NCI-H748 treated with DMSO at 0.1 percent for 48 hours (cell line): ENCODE measurements at regions not wholly inside any gene's neighbourhood (a gene's known extent, or its start where the extent isn't known, plus 50 kb on each side); places are given as distances from the start of the nearest gene placed in this dataset.
"Not testable (repeated sequence)": the region's sequence is repeated elsewhere in the genome, so short reads cannot be mapped to it uniquely, and the experiment has no call there.

Experiments used
- DNase-seq: peaks from one replicate; lab custom pipeline; 2025; lab: John Stamatoyannopoulos, UW

DNA sequence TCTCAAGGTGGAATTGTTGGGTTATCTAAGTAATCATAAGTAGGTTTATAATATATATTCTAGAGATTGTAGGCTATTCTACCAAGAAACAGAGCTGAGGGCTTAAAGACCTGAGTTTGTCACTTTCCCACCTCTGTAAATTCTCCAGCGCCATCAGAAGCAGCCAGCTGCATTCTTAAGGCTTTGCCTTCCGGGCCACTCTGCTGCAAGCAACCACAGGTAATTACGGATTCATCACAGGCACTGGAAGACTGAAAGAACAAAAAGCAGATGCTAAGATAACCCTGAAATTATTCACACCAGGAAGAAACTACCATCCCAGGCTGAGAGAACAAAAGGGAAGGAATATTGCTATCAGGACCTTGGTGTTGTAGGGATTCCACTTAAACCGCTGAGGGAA, 137.8 kb upstream of the JCAD start:
- no peak for DNase-seq

DNA sequence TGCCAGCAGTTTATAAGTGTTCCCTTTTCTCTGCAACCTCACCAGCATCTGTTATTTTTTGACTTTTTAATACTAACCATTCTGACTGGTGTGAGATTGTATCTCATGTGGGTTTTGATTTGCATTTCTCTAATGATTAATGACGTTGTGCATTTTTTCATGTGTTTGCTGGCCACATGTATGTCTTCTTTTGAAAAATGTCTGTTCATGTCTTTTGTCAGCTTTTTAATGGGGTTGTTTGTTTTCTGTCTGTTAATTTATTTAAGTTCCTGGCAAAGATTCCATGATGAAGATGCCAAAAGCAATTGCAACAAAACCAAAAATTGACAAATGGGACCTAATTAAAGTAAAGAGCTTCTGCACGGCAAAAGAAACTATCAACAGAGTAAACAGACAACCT, 137.2 kb upstream of the JCAD start:
- not testable (repeated sequence) for DNase-seq

DNA sequence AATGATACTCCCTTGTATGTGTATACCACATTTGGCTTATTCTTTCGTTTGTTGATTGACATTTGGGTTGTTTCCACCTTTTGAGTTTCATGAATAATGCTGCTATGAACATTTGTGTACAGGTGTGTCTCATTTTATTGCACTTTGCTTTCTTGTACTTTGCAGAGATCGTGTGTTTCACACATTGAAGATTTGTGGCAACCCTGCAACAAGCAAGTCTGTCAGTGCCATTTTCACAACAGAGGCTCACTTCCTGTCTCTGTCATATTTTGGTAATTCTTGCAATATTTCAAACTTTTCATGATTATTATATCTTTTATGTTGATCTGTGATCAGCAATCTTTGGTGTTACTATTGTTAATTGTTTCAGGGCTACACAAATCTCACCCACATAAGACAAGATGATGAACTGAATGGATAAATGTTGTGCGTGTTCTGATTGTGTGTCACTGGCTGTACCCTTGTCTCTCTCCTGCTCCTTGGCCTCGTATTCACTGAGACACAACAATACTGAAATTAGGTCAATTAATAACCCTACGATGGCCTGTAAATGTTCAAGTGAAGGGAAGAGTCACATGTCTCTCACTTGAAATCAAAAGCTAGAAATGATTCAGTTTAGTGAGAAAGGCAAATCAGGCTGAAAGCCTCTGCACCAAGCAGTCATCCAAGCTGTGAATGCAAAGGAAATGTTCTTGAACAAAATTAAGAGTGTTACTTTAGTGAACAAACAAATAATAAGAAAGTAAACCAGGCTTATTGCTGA, 133.6 kb upstream of the JCAD start:
- no peak for DNase-seq

DNA sequence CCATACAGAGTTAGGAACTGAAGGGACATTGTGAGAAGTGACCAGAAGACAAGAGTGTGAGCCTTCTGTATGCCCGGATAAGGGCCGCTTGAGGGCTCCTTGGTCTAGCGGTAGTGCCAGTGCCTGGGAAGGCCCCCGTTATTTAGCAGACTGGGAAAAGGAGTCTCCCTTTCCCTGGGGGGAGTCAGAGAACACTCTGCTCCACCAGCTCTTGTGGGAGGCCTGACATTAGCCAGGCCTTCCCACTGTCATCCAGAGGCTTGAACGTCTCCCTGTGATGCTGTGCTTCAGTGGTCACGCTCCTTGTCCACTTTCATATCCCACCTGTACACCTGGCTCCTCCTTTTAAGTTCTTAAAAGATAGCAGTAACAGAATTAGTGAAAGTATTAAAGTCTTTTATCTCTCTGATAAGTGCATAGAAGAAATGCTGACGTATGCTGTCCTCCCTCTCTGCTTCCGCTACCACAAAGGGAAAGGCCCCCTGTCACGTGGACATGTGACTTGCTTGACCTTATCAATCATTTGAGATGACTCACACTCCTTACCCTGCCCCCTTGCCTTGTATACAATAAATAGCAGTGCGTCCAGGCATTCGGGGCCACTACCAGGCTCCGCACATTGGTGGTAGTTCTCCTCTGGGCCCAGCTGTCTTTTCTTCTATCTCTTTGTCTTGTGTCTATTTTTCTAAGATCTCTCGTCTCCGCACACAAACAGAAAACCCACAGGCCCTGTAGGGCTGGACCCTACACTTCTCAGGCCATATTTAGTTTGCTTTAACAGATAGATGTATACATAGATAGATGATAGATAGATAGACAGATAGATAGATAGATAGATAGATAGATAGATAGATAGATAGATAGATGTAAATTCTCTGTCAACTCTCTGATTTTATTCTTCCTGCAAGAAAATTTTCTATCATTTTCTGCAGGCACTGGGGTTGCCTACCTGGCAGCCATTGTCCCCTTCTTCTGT, 131.5 kb upstream of the JCAD start:
- no peak for DNase-seq

DNA sequence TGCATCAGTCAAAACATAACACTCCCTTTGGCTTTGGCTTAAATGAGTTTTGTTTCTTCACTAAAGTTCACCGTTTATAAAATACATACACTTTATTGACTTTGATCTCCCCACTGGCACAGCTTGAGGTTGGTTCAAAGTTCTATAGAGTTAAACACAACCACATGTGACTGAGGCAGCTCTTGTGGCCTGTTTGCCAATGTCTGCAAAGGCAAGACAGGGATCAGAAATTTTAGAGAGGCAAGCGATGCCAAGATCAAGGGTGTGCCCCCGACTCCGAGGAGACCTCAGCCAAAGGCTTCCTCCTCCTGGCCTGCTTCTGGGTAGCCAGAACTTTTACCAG, 129.8 kb upstream of the JCAD start:
- DNase-seq: no peak

DNA sequence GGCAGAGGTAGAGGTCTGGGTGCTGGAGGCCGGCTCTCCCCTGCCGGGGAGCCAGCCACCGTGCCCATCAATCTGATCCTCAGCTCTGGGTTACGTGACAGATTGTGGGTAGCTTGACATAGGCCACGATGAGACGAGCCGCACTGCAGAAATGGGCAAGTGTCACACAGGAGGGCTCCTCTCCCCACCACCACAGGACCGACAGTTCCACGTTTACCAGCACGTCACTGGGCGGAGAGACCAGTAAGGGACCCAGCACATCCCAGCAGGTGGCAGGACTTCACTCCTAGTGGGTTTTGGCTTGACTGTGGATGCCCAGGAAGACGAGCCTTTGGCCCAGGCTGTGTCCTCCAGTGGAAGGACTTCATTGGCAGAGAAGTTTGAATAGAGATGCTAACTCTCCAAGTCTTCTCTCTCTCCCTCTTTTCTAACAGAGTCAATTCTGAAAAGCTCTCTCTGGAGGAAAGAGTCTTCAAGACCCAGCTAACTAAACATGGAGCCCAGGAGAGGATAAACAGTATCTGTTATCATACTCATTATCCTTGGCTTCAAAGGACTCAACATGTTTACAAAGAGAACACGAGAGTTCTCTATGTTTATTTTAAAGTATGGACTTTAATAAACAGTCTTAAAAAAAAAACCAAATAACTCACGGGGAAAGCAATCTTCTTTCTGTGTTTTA, 129.3 kb upstream of the JCAD start:
- no peak for DNase-seq

DNA sequence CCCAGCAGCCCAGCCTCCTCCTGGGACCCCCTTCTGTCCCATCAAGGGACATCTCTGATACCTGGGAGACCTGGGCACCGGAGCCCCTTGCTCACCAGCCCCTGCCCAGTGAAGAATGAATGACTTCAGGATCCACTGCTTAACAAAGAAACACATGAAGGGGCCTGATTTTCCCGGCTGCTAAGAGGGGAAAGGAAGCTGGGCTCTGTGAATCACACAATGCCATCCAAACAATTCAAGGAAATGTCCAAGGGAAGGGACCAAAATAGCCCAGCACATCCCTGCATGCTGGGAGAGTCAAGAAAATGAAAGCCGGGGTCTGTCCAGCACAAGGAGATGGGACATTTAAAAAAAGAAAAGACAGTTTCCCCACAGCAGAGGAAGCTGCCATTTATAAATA, 128.7 kb upstream of the JCAD start:
- no peak for DNase-seq

DNA sequence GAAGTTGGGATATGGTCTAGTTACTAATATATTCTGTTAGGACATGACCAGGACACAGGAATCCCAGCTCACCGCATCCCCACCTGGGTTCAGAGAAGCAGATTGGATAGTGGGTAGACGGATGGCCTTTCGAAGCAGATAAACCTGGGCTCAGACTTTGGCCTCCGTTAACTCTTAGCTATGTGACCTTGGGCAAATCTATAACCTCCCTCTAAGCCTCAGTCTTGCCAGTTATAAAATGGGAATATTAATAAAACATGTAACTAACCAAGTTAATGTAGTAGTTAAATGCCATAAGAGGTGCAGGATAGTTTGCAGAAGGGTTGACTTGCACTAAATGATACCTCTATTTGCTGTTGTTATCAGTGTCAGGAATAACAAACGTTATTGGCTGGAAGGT, 127.6 kb upstream of the JCAD start:
- DNase-seq: no peak

DNA sequence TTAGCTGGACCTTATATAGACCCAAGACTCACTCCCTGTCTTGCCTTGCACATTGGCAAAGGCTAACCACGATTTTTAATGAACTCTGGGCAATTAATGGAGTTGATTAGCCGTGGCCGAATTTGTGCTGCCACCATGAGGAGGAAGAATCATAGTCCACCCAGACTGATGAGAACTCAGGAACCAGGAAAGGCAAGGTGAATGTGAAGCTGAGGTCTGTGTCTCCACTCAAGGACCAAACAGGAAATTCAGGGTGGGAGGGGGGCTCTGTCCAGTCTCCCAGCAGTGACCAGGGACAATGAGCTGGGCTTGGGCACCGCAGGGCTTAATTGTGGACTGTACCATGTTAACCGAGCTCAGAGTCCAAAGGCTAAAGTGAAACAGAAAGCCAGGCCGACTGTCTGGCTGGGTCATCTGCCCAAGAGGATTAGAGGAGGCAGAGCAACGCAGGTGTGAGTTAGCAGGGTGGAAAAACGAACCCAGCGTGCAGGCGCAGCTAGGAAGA, 127.0 kb upstream of the JCAD start:
- no peak for DNase-seq

DNA sequence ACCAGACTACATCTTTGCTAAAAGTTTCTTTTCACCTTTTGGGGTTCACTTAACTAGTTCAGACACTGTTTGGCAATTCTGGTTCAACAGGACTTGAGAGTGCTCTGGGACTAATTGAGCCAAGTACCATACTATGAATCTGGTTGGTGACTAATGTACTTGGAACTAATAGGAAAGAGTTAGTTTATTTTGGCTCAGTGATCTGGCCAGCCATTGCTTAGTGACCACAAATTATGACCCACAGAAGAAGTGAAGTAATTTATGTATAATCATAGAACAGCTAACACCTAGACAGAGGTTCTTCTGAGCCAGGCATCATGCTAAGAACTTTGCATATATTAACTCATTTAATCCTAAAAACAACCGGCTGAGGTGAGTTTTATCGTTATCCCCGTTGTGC, 126.5 kb upstream of the JCAD start:
- no peak for DNase-seq

DNA sequence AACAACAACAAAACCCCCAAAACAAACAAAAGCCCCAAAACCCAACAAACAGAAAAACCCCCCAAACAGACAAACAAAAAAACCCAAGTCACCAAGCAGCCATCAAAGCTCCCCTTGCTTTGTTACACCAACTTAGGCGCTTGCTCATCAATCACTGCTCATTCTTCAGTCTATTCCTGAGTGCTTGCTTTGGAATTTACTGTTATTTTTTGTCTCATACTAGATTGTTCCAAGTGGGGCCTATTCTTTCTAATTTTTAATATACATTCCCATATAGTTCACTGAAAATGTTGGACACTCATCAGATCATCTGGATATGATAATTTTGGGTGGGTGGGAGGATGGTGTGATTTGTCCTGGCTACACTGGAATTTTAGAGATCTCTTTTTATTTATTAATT, 126.0 kb upstream of the JCAD start:
- no peak for DNase-seq

DNA sequence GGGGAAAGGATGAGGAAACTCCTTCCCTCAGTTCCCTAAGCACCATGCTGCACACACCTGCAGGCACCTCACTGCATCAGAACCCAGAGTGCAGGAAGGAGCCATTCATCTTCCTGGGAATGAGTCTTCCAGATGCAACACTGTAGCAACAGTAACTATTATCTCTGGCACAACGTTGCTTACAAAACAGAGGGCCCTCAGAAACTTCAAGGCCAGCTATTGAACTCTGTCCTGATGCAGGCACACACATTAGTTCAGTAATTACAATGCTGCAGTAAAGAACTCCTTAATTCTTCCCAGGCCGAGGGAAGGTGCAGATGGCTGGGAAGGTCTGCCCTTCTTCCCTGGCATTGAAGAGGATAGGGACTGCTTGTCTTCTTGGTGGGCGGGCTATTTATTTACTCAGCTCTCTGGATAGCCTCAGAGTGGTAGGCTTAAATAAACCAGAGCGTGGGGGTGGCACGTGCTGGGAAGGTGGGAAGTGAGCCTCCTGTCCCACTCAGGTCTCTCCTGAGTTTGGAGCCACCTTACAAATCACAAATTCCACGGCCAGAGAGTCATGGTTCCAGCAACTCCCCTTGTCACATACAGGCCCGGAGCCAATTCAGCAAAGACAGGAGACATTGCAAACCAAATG, 125.1 kb upstream of the JCAD start:
- no peak for DNase-seq

DNA sequence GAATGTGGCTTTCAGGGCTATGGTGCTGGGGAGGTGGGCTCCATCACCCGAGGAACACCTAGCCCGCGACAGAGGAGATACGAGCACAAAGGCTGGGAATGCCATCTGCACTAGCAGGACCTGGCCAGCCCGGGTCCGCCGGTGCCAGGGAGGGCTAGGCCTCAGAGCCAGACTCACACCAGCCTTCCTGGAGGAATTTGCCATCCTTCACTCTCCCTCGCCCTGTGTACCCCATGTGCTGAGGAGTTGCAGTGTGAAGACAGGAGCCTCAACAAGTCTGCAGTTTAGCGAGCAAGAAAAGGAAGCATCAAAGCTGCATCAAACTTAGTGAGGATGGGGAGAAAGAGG, 123.6 kb upstream of the JCAD start:
- no peak for DNase-seq

DNA sequence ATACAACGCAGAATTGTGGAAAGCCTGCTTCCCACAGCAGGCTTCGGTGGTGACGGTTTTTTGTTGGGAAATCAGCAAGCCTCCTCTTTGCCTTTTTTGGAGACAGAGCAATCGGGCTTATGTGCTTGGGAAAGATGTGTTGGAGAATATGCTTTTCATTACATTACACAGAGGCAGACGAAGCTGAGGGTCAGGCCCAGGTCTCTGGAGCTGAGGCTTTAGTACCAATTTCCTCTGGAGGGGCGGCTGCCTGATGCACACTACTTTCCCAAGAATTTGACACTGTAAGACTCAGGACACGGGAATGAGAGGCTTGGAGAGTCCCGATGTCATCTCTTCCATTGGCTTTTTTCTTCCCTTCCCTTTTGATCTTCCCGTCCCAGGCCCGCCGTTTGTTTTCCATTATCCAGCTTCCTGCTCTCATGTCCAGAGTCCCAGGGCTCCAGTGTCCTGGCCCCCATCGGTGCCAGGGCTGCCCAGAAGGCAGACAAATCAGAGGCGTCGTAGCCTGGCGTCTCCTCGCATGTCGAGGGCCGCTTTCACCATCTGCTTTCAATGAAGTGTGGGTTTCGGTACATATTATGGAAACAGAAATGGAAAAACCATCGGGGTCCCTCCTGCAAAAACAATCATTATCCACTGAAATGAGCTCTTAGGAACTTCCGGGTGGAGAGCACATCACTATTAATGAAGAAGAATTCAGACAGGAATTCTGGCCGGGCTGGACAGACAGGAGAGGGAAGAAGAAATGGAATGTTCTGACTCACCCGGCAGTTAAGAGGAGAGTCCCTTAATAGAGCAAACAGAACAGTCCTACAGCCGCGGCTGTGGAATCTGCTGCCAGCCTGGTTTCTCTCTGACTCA, 123.0 kb upstream of the JCAD start:
- no peak for DNase-seq

DNA sequence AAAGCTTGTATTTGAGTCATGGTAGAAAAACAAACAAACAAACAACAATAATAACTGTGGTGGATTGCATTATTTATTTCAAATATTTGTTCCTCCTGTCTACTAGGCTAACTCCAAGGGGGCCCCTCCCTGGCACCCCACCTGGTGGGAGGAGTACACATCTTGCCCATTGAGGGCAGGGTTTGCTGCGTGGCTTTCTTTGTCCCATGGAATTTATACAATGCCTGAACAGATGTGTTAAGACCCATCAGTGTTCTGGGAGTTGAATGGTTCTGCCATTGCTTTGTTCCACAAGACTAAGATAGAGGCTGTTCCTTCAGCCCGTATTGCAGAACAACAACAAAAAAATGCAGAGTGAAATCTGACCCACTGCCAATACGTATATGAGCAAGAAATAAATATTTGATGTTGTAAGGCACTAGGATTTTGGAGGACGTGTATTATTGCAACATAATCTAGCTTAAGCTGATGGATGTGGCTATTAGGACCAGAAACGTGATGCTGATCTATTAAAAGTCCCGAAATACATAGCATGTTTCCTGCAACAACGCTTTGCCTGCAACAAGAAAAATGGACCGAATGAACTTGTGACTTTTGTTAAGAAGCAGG, 119.1 kb upstream of the JCAD start:
- no peak for DNase-seq

DNA sequence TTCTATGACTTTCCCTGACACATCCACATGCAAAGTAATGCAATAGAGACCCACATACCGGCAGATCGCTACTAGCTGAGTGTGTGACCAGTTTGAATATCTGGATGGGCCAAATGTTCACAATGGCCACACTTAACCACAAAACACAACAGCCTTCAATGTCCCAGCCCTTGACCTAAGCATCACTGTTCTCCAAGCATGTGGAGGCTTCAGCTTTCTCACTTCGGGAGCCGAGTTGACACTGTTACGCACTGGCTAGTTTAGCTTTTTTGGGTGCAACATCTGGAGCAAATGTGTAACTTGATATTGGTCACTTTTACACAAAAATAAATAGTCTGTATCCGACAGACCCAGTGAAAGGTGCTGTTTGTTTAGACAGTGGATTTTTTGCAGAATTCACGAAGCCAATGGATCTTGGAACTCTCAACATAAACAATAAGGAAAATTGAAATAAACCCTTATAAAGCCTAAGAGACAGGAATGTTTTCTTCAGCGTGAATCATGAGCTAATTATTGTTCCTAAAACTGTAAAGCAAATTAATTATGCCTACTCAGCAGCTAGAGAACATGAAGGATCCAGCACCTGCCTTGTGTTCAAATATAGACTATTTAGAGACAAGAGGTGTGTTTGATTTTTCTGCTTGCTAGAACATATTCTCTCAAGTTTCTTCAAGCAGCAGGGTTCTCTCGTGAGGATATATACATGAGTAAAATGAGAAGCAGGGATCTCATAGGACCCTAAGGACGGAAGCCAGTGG, 117.6 kb upstream of the JCAD start:
- DNase-seq: no peak

DNA sequence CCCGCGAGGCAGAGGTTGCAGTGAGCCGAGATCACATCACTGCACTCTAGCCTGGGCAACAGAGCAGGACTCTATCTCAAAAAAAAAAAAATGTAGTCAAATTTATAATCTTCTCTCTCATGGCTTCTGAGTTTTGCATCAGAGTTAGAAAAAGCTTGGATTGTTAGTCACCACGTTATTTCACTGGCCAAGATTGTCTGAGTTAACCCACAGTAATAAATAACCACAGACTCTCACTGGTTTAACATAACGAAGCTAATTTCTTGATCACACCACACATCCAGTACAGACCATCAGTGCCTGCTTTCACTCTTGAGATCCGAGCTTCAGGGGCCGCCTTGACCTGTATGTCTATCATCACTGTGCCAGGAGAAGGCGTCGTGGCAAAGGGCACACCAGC, 116.8 kb upstream of the JCAD start:
- no peak for DNase-seq

DNA sequence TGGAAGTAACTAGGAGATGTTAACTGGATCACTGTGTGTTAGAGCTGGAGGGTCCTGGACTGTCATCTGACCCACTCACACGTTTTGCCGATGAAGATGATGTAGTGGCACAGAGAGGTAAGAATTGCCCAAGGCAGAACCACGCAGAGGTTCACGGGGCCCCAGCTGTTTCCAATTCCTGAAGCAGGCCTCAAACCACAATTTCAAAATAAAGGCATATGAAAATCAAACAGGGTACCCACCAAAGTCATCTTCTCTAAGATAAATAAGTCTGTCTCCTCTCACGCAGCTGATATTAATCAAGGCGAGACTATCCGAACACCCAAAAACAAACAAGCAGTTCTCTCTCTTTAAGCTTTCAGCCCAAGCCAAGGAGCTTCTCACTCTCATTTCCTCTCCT, 113.3 kb upstream of the JCAD start:
- DNase-seq: no peak

DNA sequence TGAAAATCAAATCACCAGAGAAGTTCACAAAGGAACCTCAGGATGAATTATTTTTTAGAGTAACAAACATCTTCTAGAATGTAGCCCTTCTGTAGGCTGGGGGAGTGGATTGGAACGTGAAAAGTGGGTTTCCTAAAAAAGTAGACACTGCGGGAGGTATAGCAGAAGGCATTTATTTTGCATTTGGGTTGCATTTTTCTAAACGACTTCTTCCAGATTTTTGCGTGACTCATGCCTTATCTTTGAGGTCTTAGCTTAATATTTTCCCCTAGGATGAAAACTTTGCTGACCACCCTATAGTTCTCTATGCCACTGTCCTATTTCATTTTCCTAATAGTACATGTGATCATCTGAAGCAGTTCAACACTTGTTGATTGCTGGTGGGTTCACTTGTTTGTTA, 112.7 kb upstream of the JCAD start:
- DNase-seq: no peak

DNA sequence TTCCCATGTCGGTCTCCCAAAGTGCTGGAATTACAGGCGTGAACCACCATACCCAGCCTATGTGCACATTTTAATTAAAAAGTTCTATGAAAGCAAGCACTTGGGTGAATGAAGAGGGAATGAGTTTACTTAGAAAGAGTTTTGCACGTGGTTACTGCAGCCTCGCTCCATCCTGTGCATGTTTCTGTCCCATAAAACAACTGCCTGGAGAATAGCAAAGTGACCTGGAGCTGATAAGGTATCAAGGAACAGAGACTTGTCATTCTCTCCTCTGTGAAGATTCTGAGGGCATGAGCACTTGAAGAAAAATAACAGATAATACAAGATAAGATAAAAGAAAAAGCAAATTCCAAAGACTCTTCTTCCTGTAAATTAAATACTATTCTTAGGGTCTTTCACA, 112.2 kb upstream of the JCAD start:
- DNase-seq: no peak
